Right lung (tissue), 2 donors: ENCODE measurements at regions not wholly inside any gene's neighbourhood (a gene's known extent, or its start where the extent isn't known, plus 50 kb on each side); places are given as distances from the start of the nearest gene placed in this dataset.

Source experiments
- DNase-seq, 2 donors: peaks; one replicate each; pipeline ENCODE4 v3.0.0-alpha.2; 2013

- DNase-seq = no peak
Measured at GRCh38 chr18:45312555-45313126, 302.6 kb upstream of the SLC14A2 start.

DNA sequence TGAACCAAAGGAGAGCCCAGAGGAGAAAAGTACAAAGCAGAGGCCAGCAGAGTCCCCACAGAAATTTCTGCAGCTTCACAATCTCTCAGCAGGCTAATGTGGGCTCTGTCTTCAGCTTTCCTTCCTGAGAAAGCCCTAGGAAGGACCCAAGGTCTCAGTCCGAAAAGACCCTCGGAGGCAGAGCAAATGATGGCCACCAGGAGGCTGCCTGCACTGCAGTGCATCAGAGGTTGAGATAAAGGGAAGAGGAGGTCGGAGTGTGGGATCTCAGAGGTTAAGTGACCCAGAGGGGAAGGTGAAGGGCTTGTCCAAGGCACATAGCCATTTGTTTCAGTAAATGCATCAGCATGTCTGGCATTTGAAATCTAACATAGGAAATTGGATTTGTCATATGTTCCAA lies 299.1 kb upstream of the SLC14A2 start:
- DNase-seq = no peak

GRCh38 chr18:45317948-45318640 lies 297.2 kb upstream of the SLC14A2 start:
- no peak for DNase-seq

DNA sequence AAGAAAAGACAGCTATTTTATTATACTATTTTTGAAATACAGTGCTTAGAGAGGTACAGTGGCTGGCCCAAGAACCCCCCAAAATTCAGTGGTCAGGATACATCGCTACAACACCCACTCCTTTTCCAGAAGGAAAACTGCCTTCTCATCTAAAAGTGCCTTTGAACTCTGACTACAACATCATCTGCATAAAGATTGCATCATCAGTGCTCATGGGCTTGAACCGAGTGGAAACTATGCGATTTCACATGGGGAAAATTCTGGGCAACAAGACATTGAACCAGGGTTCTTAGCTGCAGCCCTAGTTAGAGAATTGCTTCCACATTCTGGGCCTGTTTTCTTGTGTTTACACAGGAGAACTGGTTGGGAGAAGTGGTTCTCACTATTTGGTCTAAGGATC lies 294.6 kb upstream of the SLC14A2 start:
- peak in 1 of 2 donors; percentile 23 for DNase-seq

GRCh38 chr18:45321520-45321919 lies 293.8 kb upstream of the SLC14A2 start:
- no peak for DNase-seq

DNA sequence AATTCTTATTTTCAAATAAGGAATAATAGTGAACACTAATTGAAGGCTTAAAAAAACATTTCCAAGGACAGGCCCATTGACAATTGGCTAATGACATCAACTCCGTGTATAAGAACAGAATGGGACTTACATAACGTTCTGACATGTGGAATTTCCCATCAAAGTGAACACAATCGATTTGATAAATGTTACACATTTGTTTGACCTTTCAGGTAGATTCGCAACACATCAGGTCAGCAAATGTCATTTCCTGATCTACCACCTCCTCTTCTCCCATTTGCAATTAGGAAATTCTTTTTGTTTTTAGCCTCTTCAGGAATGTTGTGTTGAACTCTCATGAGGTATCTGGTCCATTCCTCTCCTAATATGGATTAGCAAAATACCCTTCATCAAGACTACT lies 292.9 kb upstream of the SLC14A2 start:
- no peak for DNase-seq

DNA sequence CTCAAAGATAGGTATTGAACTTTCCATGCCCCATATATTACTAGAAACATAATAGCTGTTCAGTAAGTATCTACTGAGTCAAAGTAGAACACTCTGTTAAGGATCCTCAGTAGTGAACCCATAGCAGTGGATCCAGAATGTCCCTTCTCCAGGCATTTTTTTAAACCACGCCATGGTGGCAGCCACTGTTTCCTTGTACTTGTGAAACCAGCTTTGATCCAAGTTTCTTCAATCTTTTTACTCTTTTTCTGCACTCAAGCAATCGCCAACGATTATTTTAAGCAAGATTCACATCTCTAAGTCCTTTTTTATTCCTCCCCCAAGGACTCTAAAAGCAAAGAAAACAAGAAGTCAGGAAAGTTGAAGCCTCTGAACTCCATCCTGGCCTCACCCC lies 291.2 kb upstream of the SLC14A2 start:
- no peak for DNase-seq

- DNase-seq = peak; percentile 71 to 74
Measured at GRCh38 chr18:45324495-45325113, 290.7 kb upstream of the SLC14A2 start.

DNA sequence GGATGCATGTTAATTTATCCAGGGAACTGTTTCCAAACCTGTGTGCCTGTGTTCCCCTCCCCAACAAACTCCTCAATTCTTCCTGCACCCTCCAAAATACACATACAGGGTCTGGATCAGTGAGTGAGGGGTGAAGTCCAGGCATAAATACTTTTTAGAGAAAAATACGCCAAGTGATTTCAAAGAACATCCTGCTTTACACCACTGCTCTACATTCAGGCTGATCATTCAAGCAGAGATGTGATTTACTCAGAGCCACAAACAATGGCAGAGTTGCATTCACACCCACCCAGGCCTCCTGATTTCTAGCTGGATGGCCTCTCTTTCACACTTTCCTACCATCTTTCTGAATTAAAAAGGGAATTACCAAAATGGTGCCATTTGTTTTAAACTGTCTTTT lies 289.5 kb upstream of the SLC14A2 start:
- no peak for DNase-seq

GRCh38 chr18:45326505-45326904 lies 288.8 kb upstream of the SLC14A2 start:
- DNase-seq = no peak

- DNase-seq = no peak
Measured at GRCh38 chr18:45328296-45328695, 287.0 kb upstream of the SLC14A2 start.

- no peak for DNase-seq
Measured at GRCh38 chr18:45328811-45329210, 286.5 kb upstream of the SLC14A2 start.

DNA sequence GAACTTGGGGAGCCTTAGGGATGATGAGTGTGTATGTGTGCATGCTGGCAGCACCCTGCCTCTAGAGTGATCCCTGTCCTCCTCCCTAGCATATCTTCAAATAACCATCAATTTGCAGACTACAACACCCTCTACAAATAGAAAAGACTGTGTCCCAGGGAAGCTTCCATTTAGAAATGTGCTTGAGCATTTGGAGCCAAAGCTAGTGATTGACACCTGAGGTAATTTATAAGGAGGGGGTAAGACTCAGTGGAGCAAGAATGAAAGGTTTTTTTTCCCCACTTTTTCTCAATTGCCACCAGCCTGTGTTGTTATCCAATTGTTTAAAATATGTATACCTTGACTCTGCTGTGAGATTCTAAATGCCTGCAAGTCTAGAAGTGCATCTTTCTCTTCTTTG lies 286.0 kb upstream of the SLC14A2 start:
- DNase-seq = no peak

DNA sequence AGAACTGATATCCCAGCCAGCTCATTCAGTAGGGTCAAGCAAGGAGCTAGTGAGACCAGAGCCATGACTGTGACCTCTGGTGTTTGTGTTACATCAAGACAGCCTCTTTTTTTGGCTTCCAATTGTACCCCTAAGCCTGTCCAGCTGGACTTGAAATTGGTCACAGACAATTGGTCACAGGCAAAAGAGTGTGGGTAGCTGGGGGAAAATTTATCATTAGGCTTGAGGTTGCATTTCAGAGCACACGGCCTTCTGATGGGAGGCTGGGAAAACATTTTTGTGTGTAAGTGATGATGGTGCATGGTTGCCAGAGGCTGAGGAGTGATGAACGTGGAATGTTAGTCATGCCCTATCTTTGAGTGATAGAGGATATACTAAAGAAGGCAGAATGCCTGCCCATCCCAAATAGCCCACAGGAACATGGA lies 285.1 kb upstream of the SLC14A2 start:
- no peak for DNase-seq

DNA sequence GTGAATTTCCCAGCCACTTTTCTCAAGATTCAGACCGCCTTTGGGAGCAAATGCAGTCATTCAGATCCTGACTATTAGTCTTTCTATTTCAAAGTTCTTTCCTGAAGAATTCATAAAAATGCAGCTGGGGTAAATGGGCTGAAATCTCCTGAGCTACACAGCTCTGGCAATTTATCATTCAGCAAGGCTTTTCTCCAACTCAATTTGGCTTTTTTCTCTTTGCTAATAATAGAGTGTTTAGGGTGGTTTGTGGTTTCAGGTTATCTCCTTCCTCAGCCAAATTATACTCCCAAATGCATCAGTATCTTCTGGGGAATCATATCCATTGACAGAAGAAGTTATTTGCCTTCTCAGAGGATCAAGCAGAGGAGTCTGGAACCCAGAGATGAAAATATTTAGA lies 282.4 kb upstream of the SLC14A2 start:
- DNase-seq = no peak

DNA sequence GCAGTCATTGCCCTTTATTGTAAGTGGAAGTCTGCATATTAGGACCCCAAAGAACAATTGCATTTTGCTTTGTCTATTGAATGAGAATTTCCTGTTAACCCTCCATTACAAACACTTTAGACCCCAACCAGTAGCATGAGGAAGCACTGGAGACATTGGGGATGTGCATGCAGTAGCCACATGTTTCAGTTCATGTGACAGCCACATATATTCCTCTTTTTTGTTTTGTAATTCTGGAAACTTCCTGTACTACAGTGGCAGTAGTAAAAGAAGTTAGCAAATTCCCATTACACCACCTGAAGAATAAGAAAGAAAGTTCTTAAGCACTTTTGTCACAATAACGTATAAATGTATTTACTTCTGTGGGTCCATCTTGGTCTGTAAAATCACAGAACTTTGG lies 281.1 kb upstream of the SLC14A2 start:
- DNase-seq = no peak

GRCh38 chr18:45335282-45336043 lies 279.8 kb upstream of the SLC14A2 start:
- DNase-seq = no peak

DNA sequence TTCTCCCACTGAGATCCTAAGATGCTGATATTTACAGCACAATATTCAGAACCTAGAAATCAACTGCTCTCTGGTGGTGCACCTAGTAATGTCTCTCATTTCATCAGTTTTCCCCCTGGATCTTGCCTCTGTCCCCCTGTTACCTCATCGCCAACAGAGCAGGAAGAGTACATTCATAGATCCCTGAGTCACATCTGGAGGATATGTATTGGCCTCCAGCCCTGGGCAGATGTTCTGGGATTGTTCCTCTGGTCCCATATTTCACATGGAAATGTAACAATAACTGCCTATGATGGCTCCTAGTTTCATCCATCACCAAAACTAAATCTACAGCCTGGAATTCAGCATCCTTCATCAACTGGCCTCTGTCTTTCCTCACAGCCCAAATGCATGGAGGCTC lies 278.8 kb upstream of the SLC14A2 start:
- DNase-seq = no peak

- DNase-seq = no peak
Measured at GRCh38 chr18:45337477-45337876, 277.8 kb upstream of the SLC14A2 start.

DNA sequence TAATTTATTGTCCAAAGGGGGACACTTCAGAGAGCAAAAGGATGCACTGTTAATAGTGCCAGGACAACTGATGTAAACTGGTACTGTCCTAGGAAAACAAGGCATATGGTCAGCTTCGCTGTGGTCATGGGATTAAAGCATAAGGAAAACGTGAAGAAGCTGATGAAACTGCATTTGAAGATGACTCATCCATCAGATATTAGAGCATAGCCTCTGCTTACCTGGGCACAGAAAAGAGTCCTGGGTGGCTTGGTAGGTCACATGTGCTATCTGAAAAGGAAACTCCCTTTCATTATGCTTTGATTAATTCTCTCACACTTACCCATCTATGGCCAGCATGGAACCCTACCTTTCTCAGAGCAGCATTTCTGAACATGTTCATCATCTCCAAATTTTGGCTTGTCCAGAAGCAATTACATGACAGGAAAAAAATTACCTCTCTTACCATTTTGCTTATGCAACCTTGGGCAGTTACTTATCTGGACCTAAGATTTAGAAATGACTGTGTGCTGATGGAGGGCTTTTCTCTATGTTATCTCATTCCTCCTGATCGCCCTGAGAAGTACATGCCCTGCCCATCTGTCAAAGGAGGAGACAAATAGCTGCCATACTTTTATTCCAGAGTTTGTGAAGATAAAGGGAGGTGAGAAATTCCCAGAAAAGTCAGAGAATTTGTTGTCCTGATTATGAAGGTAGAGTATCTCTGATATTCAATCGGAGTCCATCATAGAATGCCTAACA lies 275.3 kb upstream of the SLC14A2 start:
- no peak for DNase-seq

DNA sequence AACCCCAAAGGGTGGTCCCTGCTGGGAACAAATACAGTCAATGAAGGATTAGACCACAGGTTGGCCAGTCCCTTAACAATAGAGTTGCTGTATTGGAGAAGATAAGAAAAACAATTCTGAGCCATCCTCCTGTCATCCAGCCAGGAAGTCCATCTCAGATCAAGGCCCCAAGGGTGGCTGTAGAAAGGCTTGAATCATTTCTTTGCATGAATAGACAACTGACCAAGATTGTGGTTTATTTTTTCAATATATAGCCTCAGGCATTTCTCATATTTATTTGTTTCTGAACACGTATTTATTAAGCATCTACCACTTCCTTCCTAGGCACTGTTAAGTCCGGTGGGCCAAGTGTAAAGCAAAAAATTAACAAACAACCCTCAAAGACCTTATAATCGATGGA lies 274.4 kb upstream of the SLC14A2 start:
- no peak for DNase-seq

- no peak for DNase-seq
Measured at GRCh38 chr18:45341454-45341853, 273.8 kb upstream of the SLC14A2 start.
